K562 (cell line): ENCODE measurements at regions not wholly inside any gene's neighbourhood (a gene's known extent, or its start where the extent isn't known, plus 50 kb on each side); places are given as distances from the start of the nearest gene placed in this dataset.

Source experiments
- ARID2 ChIP-seq: fragments of 450-650 bp; IDR thresholded peaks from 2 replicates; pipeline ENCODE4 v1.6.1; 2017; ENCODE audit warnings: antibody characterized with exemption, mild to moderate bottlenecking
- CBX5 ChIP-seq: IDR thresholded peaks from 2 replicates; pipeline ENCODE4 v1.6.1; 2014; ENCODE audit warnings: low read depth, borderline replicate concordance
- CHD1 ChIP-seq: fragments of 200-600 bp; sonication (generic); IDR thresholded peaks from one replicate; pipeline ENCODE4 v1.6.1; 2012; ENCODE audit warnings: mild to moderate bottlenecking, moderate library complexity, low read length, inconsistent platforms
- CHD2 ChIP-seq: IDR thresholded peaks from 2 replicates; pipeline ENCODE4 v1.6.1; 2011; ENCODE audit warnings: low read depth, low read length
- EHMT2 ChIP-seq: fragments of 450-650 bp; IDR thresholded peaks from 2 replicates; pipeline ENCODE4 v1.6.1; 2018; ENCODE audit warnings: antibody characterized with exemption
- MAZ ChIP-seq, 2 experiments: fragments of 450-650 bp in 1 of 2; sonication (generic) in 1 of 2; formaldehyde crosslinking; IDR thresholded peaks in 1 of 2; conservative IDR thresholded peaks in 1 of 2; 2 replicates each; pipeline versions ENCODE4 v1.4.0 to v1.5.0; 2020; ENCODE audit warnings: mild to moderate bottlenecking in 1 of 2, missing genetic modification reagents in 1 of 2
- PCBP1 ChIP-seq: fragments of 200-400 bp; formaldehyde crosslinking; IDR thresholded peaks from 2 replicates; pipeline ENCODE4 v1.6.1; 2018; ENCODE audit warnings: mild to moderate bottlenecking, low read depth, low read length; ENCODE audit not compliant: poor library complexity, severe bottlenecking
- PYGO2 ChIP-seq: fragments of 450-650 bp; IDR thresholded peaks from 2 replicates; pipeline ENCODE4 v1.6.1; 2016; ENCODE audit warnings: mild to moderate bottlenecking, missing genetic modification characterization, moderate library complexity, missing compliant biosample characterization
- ZNF263 ChIP-seq: sonication (generic); formaldehyde crosslinking; IDR thresholded peaks from 2 replicates; pipeline ENCODE4 v1.8.0; 2022; ENCODE audit warnings: mild to moderate bottlenecking, missing genetic modification reagents, borderline replicate concordance

- no peak for TF ChIP-seq CHD1
- no peak for TF ChIP-seq CHD2
- no peak for TF ChIP-seq EHMT2
- no peak for TF ChIP-seq PYGO2
- no peak for TF ChIP-seq CBX5
- no peak for TF ChIP-seq MAZ (CRISPR knock-in tag; conservative IDR thresholded peaks at IDR 0.05 in 1 of 2, IDR thresholded peaks at IDR 0.05 in 1 of 2)
- TF ChIP-seq ZNF263, result no peak
- no peak for TF ChIP-seq ARID2
- no peak for TF ChIP-seq PCBP1
Measured at GRCh38 chrX:137166591-137166990, 132.8 kb upstream of the GPR101 start.
